Occipital lobe (tissue), 1 donor: ENCODE measurements at regions not wholly inside any gene's neighbourhood (a gene's known extent, or its start where the extent isn't known, plus 50 kb on each side); places are given as distances from the start of the nearest gene placed in this dataset.

Experiments
- DNase-seq: peaks from one replicate; lab custom pipeline; 2025; lab: John Stamatoyannopoulos, UW

- no peak for DNase-seq
Observed at GRCh38 chr3:88209356-88209755, 59.6 kb downstream of the C3orf38 start.

GRCh38 chr3:88211096-88211890 lies 61.5 kb downstream of the C3orf38 start:
- DNase-seq, result no peak

DNA sequence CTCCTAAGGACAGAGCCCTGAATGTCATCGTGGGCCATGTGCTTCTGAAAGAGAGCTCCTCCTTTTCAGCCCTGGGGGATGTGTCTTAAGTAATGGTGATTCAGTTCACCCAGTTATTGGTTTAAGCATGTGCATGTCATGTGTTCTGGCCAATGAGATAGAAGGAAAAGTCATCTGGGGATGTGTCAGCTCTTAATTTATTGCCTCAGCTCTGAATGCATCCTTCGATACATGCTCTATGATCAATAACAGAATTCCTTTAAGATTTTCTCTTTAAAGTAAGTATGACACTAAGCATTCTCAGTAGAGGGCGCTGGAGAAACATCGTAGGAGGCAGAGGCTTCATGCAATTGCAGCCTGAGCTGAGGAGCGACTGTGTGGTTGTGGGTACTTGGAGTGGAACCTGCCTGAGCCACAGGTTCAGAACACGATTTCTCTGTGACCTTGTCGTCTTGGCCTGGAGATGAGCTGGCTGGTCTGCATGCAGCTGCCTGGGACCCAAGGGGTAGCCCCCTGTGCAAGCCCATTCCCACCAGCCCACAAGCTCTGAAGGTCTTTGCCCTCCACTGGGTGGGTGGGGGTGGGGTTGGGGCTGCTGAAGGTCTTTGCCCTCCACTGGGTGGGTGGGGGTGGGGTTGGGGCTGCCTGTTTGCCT lies 69.5 kb downstream of the C3orf38 start:
- no peak for DNase-seq

GRCh38 chr3:88220126-88220525 lies 70.4 kb downstream of the C3orf38 start:
- DNase-seq, result no peak

- no peak for DNase-seq
Observed at GRCh38 chr3:88221726-88222125, 72.0 kb downstream of the C3orf38 start.

- DNase-seq, result no peak
Observed at GRCh38 chr3:88222343-88222742, 72.6 kb downstream of the C3orf38 start.

- no peak for DNase-seq
Observed at GRCh38 chr3:88225326-88226008, 75.7 kb downstream of the C3orf38 start.

DNA sequence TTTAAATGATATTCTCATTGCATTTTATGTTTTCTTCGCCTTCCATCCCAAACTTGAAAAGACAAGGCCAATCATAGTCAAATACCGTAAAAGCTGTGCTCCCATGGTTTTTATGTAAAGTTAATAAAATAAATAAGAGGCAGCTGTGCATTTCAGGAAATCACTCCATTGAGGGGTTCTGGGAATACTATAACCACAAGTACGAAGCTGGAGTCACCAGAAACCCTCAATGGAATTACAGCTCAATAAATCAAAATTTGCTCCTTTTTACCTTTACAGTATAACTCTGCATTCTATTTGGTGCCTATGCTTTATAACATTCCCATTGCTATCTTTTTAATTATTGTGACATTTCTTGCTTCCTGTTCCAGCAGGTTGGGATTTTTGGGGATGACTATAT lies 77.2 kb downstream of the C3orf38 start:
- no peak for DNase-seq

GRCh38 chr3:88230638-88231037 lies 80.9 kb downstream of the C3orf38 start:
- DNase-seq, result no peak

GRCh38 chr3:88231207-88231606 lies 81.4 kb downstream of the C3orf38 start:
- no peak for DNase-seq

- no peak for DNase-seq
Observed at GRCh38 chr3:88231632-88232031, 81.9 kb downstream of the C3orf38 start.

GRCh38 chr3:88235102-88235501 lies 85.3 kb downstream of the C3orf38 start:
- DNase-seq, result no peak

- no peak for DNase-seq
Observed at GRCh38 chr3:88239870-88240269, 90.1 kb downstream of the C3orf38 start.

DNA sequence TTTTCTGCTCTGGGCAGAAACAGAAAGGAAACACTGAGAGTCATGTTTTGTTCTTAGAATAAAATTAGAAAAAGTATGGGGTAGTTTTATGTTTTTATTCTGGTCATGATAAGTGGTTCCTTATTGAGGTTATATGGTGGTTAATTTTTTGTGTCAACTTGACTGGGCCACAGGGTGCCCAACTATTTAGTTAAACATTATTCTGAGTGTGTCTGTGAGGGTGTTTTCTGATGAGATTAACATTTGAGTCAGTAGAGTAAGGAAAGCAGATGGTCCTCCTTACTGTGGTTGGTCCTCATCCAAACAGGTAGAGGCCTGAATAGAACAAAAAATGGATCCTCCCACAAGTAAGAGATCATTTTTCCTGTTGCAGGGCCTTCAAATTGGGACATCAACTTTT lies 98.9 kb downstream of the C3orf38 start:
- DNase-seq, result no peak

DNA sequence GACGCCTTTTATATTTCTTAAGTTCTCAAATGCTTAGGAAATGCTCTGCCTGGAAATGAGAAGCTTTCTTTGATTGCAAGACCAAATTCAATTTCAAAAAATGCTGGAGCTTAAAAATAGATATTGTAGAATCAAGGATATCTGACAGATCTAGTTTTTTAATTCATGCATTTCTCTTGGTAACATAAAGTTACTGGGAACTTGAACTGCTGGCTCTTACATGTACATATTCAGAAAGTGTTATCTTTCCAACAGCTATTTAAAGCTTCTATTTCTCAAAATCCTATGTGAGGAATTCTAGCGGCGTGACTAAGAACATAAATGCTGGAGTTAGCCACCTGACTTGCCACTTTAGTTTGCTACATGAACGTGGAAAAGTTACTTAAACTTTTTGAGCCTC lies 109.3 kb downstream of the C3orf38 start:
- no peak for DNase-seq

DNA sequence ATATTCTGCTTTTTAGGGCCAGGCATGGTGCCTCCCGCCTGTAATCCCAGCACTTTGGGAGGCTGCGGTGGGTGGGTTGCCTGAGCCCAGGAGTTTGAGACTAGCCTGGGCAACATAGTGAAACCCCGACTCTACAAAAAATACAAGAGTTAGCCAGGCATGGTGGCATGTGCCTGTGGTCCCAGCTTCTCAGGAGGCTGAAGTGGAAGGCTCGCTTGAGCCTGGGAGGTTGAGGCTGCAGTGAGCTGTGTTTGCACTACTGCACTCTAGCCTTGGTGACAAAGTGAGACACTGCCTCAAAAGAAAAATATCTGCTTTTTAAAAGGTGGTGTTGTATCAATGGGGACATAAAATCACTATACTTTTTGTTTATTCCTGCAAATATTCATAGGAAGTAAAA lies 112.8 kb downstream of the C3orf38 start:
- no peak for DNase-seq

DNA sequence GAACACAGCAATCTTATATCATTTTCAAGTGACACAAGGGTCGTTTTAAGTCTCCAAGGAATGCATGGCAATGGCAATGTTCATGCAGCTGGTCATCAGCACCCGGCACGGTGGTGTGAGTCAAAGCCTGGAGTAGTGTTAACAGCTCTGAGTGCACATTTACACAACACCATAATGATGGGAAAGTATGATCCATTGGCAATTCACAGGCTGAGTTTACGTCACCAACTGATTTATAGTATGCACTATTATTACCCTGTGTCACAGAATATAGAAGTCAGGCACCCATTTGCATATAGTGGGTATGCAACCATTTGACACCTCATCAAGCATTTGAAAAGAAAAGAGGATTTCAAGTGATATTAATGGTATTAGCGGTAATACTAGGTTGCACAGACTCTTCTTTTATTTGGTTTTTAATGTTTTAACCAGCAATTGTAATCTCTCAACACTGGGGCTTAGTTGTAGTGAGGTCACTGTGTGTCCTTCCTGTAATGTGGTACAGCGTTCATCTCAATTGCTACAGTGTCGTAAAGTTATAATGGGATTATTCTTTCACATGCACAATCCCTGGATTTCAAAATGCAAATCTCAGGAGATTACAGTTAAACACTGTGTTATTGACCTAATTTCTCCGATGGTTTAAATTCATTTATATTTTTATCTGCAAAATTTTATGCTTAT lies 113.8 kb downstream of the C3orf38 start:
- DNase-seq, result no peak

DNA sequence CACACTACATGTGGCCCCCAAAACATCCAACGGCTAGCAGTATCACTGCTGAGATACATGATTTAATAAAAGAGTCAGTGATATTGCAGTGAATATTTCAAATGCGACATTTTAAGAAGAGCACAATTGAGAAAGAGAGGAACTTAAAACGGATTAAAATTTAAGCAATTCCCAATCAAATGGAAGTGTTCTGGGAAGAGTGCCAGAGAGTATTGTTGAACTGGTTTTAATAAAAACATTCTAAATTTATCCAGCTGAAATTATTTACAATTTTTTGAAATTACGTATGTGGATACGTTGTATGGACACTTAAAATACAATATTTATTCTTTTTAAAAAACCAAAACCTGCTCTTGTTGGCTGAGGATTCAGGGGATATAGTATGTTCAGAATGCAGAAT lies 117.7 kb downstream of the C3orf38 start:
- DNase-seq, result no peak

GRCh38 chr3:88267847-88268246 lies 118.1 kb downstream of the C3orf38 start:
- DNase-seq, result no peak

DNA sequence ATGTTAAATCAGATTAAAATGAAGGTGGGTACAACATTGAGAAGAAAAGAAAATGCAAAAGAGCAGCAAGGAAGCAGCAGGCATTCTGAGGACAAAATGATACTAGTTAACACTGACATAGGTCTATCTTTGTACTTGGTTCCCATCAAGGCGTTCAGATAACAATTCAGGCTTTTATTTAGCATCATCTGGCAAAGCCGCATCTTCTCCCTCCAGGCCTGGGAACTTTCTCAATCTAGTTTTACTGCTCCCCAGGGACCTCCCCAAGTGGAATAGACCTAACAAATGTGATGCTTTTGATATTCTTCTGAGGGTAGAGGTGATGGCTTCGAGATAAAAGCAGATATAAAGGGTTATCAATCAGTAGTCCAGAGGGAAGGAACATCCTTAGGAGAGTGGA lies 130.6 kb downstream of the C3orf38 start:
- no peak for DNase-seq

- DNase-seq, result no peak
Observed at GRCh38 chr3:88282528-88283241, 132.9 kb downstream of the C3orf38 start.

DNA sequence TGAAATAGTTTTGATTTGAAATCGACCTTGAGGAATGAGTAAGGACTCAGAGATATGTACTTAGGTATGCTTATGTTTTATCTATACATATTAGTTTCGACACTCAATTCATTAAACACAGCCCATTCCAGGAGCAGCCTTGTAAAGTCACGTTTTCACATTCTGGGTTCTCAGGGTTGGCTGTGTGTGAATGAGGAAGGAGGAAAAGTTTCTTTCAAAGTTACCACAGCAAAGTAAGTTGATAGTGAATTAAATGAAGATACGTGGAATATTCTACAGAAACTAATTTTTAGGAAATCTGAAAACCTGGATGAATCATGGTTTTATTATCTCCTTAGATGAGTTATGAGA lies 133.5 kb downstream of the C3orf38 start:
- no peak for DNase-seq
